ENCODE measurements at regions not wholly inside any gene's neighbourhood (a gene's known extent, or its start where the extent isn't known, plus 50 kb on each side); places are given as distances from the start of the nearest gene placed in this dataset.

DNA sequence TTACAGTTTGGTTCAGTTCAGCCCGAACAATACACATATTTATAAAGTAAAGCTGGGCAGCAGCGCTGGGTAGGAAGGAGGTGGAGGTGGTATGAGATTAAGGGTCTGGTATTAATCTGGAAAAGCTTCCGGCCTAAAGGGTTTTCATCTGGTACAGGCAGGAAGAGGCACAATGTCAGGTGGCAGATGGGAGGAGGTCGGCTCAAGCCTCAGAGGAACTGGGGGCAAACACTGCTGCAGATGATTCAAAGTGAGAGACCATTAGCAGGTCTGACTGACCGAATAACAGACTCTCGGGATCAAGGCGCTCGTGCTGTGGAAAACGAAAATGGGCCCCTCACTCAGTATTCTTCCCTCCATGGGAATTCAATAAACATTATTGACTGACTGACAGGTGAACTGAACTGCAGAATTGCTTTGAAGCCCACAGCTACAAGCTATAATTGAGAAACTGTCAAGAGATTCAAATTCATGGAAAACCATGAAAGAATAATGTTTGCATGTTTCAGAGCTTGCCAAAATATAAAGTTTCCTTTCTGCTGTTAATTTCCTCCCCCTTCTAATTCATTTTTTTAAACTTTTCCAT is 75.3 kb downstream of the TMEM167A start:
- TF ChIP-seq CTCF (IDR thresholded peaks at IDR 0.05) (no peak), POLR2A (IDR thresholded peaks at IDR 0.05) (no peak)

All from uterus (tissue), 2 donors.